ENCODE measurements at regions not wholly inside any gene's neighbourhood (a gene's known extent, or its start where the extent isn't known, plus 50 kb on each side); places are given as distances from the start of the nearest gene placed in this dataset.

GRCh38 chr7:84941936-84942335, 244.9 kb downstream of the SEMA3D start:
- DNase-seq, result no peak
- Mint-ChIP-seq H3K36me3 (ENCODE audit: low read depth) (no peaks in the 10 kb centered on the region), H3K27me3 (ENCODE audit: insufficient read depth) (no peaks in the 10 kb centered on the region), H3K27ac (no peak overlapping the region), H3K9me3 (peaks cover 4% of the 10 kb centered on the region; the same call in 1 of the 2 replicates), H3K4me1 (ENCODE audit: low read depth) (no peaks in the 10 kb centered on the region), H3K4me3 (no peak overlapping the region)
- TF ChIP-seq CTCF (IDR thresholded peaks at IDR 0.05), result no peak

GRCh38 chr7:84941291-84941690, 245.6 kb downstream of the SEMA3D start:
- H3K4me3 Mint-ChIP-seq, result no peak overlapping the region
- no peaks in the 10 kb centered on the region for H3K4me1 Mint-ChIP-seq (ENCODE audit: low read depth)
- no peak for DNase-seq
- no peaks in the 10 kb centered on the region for H3K36me3 Mint-ChIP-seq (ENCODE audit: low read depth)
- TF ChIP-seq CTCF (IDR thresholded peaks at IDR 0.05), result no peak
- peaks cover 4% of the 10 kb centered on the region; the same call in 1 of the 2 replicates for H3K9me3 Mint-ChIP-seq
- H3K27me3 Mint-ChIP-seq (ENCODE audit: insufficient read depth), result no peaks in the 10 kb centered on the region
- H3K27ac Mint-ChIP-seq, result no peak overlapping the region

- Mint-ChIP-seq H3K4me1 (ENCODE audit: low read depth) (no peaks in the 10 kb centered on the region), H3K9me3 (peaks cover 4% of the 10 kb centered on the region; the same call in 1 of the 2 replicates), H3K27ac (no peak overlapping the region), H3K36me3 (ENCODE audit: low read depth) (no peaks in the 10 kb centered on the region), H3K27me3 (ENCODE audit: insufficient read depth) (no peaks in the 10 kb centered on the region), H3K4me3 (no peak overlapping the region)
- no peak for DNase-seq
- no peak for TF ChIP-seq CTCF (IDR thresholded peaks at IDR 0.05)
Observed at GRCh38 chr7:84939888-84940287, 247.0 kb downstream of the SEMA3D start.

- H3K36me3 Mint-ChIP-seq (ENCODE audit: low read depth), result no peaks in the 10 kb centered on the region
- no peaks in the 10 kb centered on the region for H3K4me1 Mint-ChIP-seq (ENCODE audit: low read depth)
- no peak overlapping the region for H3K4me3 Mint-ChIP-seq
- H3K27ac Mint-ChIP-seq, result no peak overlapping the region
- peaks cover 4% of the 10 kb centered on the region; the same call in 1 of the 2 replicates for H3K9me3 Mint-ChIP-seq
- DNase-seq, result no peak
- no peaks in the 10 kb centered on the region for H3K27me3 Mint-ChIP-seq (ENCODE audit: insufficient read depth)
- no peak for TF ChIP-seq CTCF (IDR thresholded peaks at IDR 0.05)
Observed at GRCh38 chr7:84939442-84939841, 247.4 kb downstream of the SEMA3D start.

GRCh38 chr7:84924353-84924752, 262.5 kb downstream of the SEMA3D start:
- H3K36me3 Mint-ChIP-seq (ENCODE audit: low read depth), result peaks cover 9% of the 10 kb centered on the region
- H3K4me3 Mint-ChIP-seq, result no peak overlapping the region
- H3K27ac Mint-ChIP-seq, result no peak overlapping the region
- DNase-seq, result no peak
- TF ChIP-seq CTCF (IDR thresholded peaks at IDR 0.05), result no peak
- no peaks in the 10 kb centered on the region; the same call in 1 of the 2 replicates for H3K27me3 Mint-ChIP-seq (ENCODE audit: insufficient read depth)
- H3K9me3 Mint-ChIP-seq, result no peaks in the 10 kb centered on the region
- no peaks in the 10 kb centered on the region for H3K4me1 Mint-ChIP-seq (ENCODE audit: low read depth)

GRCh38 chr7:84923348-84923747, 263.5 kb downstream of the SEMA3D start:
- Mint-ChIP-seq H3K27ac (no peak overlapping the region), H3K36me3 (ENCODE audit: low read depth) (peaks cover 19% of the 10 kb centered on the region), H3K4me3 (no peak overlapping the region), H3K9me3 (no peaks in the 10 kb centered on the region), H3K27me3 (ENCODE audit: insufficient read depth) (no peaks in the 10 kb centered on the region; the same call in 1 of the 2 replicates), H3K4me1 (ENCODE audit: low read depth) (no peaks in the 10 kb centered on the region)
- TF ChIP-seq CTCF (IDR thresholded peaks at IDR 0.05), result no peak
- DNase-seq, result no peak

Measured in HFFc6 (cell line).